ENCODE measurements at regions not wholly inside any gene's neighbourhood (a gene's known extent, or its start where the extent isn't known, plus 50 kb on each side); places are given as distances from the start of the nearest gene placed in this dataset.
A peak's percentile ranks its signal among the peaks of the same experiment; 100 is the strongest.

GRCh38 chr9:85147046-85147640, 477.6 kb downstream of the NTRK2 start:
- Histone ChIP-seq H3K9ac (ENCODE audit: low read length) (no peak overlapping the region), H3K36me3 (ENCODE audit: low read depth, low read length) (no peaks in the 10 kb centered on the region), H2AFZ (ENCODE audit: low read length) (no peak overlapping the region), H3K9me3 (ENCODE audit: low read length) (no peaks in the 10 kb centered on the region), H3K27ac (ENCODE audit: low read length) (no peak overlapping the region), H3K4me3 (ENCODE audit: low read length) (no peak overlapping the region), H3K27me3 (ENCODE audit: low read length) (no peaks in the 10 kb centered on the region), H3K9me2 (replicated peaks; ENCODE audit: low read length) (no peaks in the 10 kb centered on the region), H3K4me2 (ENCODE audit: low read length) (no peak overlapping the region), H3F3A (ENCODE audit: low read length, unreplicated experiment) (no peaks in the 10 kb centered on the region), H3K4me1 (ENCODE audit: insufficient read depth, low read length) (no peaks in the 10 kb centered on the region), H3K79me2 (ENCODE audit: low read length) (no peaks in the 10 kb centered on the region), H4K20me1 (ENCODE audit: low read length) (no peaks in the 10 kb centered on the region)
- TF ChIP-seq CTCF (conservative IDR thresholded peaks at IDR 0.05; ENCODE audit: low read depth, low read length) (no peak), EZH2phosphoT487 (IDR thresholded peaks at IDR 0.05; ENCODE audit: borderline replicate concordance, low read length) (no peak), EZH2 (IDR thresholded peaks at IDR 0.05; ENCODE audit: low read length, unreplicated experiment) (no peak)
- BruUV-seq (replicated peaks), result no TSS peak
- intact Hi-C loops (cut with micrococcal nuclease), result no loop called here
- no peak for ATAC-seq
- CTCF ChIA-PET, result no interaction called here
- no peak for DNase-seq
- POLR2A ChIA-PET (ENCODE audit: unreplicated experiment), result no interaction called here

GRCh38 chr9:85142968-85143367, 473.4 kb downstream of the NTRK2 start:
- no peak overlapping the region for H3K4me3 ChIP-seq (ENCODE audit: low read length)
- intact Hi-C loops (cut with micrococcal nuclease), result no loop called here
- H3K4me1 ChIP-seq (ENCODE audit: insufficient read depth, low read length), result no peaks in the 10 kb centered on the region
- ChIA-PET CTCF (no interaction called here), POLR2A (ENCODE audit: unreplicated experiment) (no interaction called here)
- no peak overlapping the region for H2AFZ ChIP-seq (ENCODE audit: low read length)
- H3K27ac ChIP-seq (ENCODE audit: low read length), result no peak overlapping the region
- no peaks in the 10 kb centered on the region for H3K9me3 ChIP-seq (ENCODE audit: low read length)
- DNase-seq (peak; percentile 8), ATAC-seq (no peak)
- H3K9ac ChIP-seq (ENCODE audit: low read length), result no peak overlapping the region
- no peaks in the 10 kb centered on the region for H3K27me3 ChIP-seq (ENCODE audit: low read length)
- no peaks in the 10 kb centered on the region for H3K79me2 ChIP-seq (ENCODE audit: low read length)
- no TSS peak for BruUV-seq (replicated peaks)
- no peaks in the 10 kb centered on the region for H3F3A ChIP-seq (ENCODE audit: low read length, unreplicated experiment)
- no peak overlapping the region for H3K4me2 ChIP-seq (ENCODE audit: low read length)
- H3K36me3 ChIP-seq (ENCODE audit: low read depth, low read length), result no peaks in the 10 kb centered on the region
- no peaks in the 10 kb centered on the region for H3K9me2 ChIP-seq (replicated peaks; ENCODE audit: low read length)
- peak; percentile 39; the same call in 1 of the 2 replicates for TF ChIP-seq CTCF (conservative IDR thresholded peaks at IDR 0.05; ENCODE audit: low read depth, low read length)
- TF ChIP-seq EZH2phosphoT487 (IDR thresholded peaks at IDR 0.05; ENCODE audit: borderline replicate concordance, low read length), result no peak
- H4K20me1 ChIP-seq (ENCODE audit: low read length), result no peaks in the 10 kb centered on the region

- no peak for TF ChIP-seq EZH2phosphoT487 (IDR thresholded peaks at IDR 0.05; ENCODE audit: borderline replicate concordance, low read length)
- TF ChIP-seq CTCF (conservative IDR thresholded peaks at IDR 0.05; ENCODE audit: low read depth, low read length), result no peak
- TF ChIP-seq EZH2 (IDR thresholded peaks at IDR 0.05; ENCODE audit: low read length, unreplicated experiment), result no peak
- no peaks in the 10 kb centered on the region for H3K36me3 ChIP-seq (ENCODE audit: low read depth, low read length)
- no TSS peak for BruUV-seq (replicated peaks)
- H4K20me1 ChIP-seq (ENCODE audit: low read length), result no peaks in the 10 kb centered on the region
- no peaks in the 10 kb centered on the region for H3K9me3 ChIP-seq (ENCODE audit: low read length)
- ATAC-seq (no peak), DNase-seq (no peak)
- H3K4me2 ChIP-seq (ENCODE audit: low read length), result no peak overlapping the region
- ChIA-PET CTCF (no interaction called here), POLR2A (ENCODE audit: unreplicated experiment) (no interaction called here)
- no peak overlapping the region for H3K9ac ChIP-seq (ENCODE audit: low read length)
- no peak overlapping the region for H2AFZ ChIP-seq (ENCODE audit: low read length)
- H3K9me2 ChIP-seq (replicated peaks; ENCODE audit: low read length), result no peaks in the 10 kb centered on the region
- H3F3A ChIP-seq (ENCODE audit: low read length, unreplicated experiment), result no peaks in the 10 kb centered on the region
- H3K4me1 ChIP-seq (ENCODE audit: insufficient read depth, low read length), result no peaks in the 10 kb centered on the region
- no peaks in the 10 kb centered on the region for H3K79me2 ChIP-seq (ENCODE audit: low read length)
- no peak overlapping the region for H3K4me3 ChIP-seq (ENCODE audit: low read length)
- H3K27me3 ChIP-seq (ENCODE audit: low read length), result no peaks in the 10 kb centered on the region
- no peak overlapping the region for H3K27ac ChIP-seq (ENCODE audit: low read length)
- intact Hi-C loops (cut with micrococcal nuclease), result no loop called here
Measured at GRCh38 chr9:85142496-85142911, 473.0 kb downstream of the NTRK2 start.

All from PC-3 (cell line).